HG02623 (cell line): ENCODE measurements at regions not wholly inside any gene's neighbourhood (a gene's known extent, or its start where the extent isn't known, plus 50 kb on each side); places are given as distances from the start of the nearest gene placed in this dataset.

Experiments
- ATAC-seq: cut with Tn5 transposase; IDR thresholded peaks from one replicate; pipeline ENCODE4 v1.9.1; 2021; ENCODE audit warnings: moderate library complexity; ENCODE audit not compliant: unreplicated experiment

GRCh38 chr11:104541701-104542100, 356.6 kb downstream of the CASP12 start:
- no peak for ATAC-seq

DNA sequence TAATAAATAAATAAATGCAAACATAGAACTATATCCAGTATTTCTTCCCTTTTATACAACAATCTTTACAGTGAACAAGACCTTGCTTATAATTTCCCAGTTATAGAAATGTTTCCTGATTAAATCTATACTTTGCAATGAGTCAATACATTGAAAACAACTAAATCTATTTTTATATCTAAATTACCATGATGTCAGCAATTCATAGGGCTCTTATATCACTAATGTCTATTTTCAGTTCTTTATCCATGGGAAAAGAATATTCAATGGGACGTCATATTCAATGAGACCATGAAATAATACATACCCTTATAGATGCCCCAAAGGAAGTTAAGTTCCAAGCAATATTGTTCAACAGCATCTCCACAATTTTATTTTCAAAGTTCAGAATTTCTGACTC, 359.9 kb downstream of the CASP12 start:
- no peak for ATAC-seq

DNA sequence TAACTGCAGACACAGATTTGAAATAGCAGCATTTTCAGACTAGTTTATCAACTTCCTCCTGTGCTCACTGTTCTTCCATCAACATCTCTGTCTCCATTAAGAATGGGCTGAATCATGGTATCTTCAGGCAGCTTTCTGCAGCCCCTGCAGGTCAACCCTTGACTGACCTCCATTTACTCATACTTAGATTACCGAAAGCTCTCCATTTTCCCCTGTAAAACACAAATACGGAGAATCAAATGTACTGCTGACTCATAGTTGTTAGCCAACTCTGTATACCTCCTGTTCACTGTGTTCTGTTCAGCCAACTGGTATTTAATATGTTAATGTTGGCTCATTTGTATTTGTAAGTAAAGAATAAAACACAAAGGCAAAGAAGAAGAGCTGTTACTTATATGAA, 364.0 kb downstream of the CASP12 start:
- ATAC-seq = no peak

GRCh38 chr11:104531894-104532293, 366.4 kb downstream of the CASP12 start:
- ATAC-seq = no peak

DNA sequence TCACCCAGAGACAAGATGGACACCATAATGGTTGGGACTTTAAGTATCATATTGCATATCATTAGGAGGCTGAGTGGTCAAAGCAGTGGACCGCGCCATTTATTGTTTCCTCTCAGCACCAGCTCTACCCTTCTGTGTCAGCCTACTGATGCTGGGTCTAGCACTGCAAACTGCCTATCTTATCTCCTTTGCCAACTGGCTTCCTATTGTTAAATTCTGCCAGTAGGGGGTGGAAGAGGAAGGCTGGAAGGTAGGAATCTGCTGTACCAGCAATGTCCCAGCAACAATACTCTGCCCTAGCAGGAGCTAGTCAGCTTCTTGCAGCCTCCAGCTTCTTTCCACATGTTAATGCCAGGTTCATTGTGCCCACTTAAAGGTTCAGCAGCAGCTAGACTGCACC, 367.1 kb upstream of the PDGFD start:
- ATAC-seq = no peak

GRCh38 chr11:104529906-104530305, 366.0 kb upstream of the PDGFD start:
- no peak for ATAC-seq

- ATAC-seq = no peak
These were observed 365.3 kb upstream of the PDGFD start for GRCh38 chr11:104529213-104529612.

- ATAC-seq = no peak
These were observed 362.1 kb upstream of the PDGFD start for GRCh38 chr11:104526006-104526405.

GRCh38 chr11:104525416-104525815, 361.5 kb upstream of the PDGFD start:
- no peak for ATAC-seq

DNA sequence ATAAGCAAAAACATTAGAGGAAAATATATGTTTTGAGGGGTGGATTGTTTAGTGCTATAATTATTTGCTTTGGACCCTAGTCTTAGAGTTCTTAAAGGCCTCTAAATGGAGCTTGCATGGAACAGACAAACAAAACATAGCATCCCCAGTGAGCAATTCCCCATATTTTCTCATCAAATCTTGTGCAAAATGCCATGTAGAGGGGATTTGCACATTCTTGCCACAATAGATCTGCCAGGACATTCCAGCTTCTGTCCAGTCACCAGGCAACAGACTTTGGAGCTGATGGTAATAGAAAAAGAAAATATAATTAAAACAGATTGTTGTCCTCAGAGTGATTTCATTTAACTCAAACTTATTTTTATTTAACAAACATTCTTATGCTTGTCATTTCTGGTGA, 360.3 kb upstream of the PDGFD start:
- ATAC-seq = no peak

DNA sequence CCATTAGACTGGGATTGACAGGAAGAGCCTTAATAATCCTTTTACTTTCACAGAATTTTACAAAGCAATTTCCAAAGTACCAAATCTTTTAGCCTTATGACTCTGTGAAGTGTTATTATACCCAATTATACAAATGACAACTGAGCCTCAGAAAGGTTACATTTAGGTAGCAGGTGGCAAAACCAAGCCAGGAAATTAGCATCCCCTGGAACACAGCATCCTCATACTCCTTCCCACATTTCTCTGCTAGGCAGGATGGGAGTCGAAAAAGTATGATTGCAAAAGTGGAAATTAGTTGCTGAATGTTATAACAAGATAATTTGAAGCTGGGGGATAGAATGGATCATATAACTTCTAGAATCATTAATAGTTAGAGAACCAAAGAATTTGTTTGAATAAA, 359.7 kb upstream of the PDGFD start:
- no peak for ATAC-seq

DNA sequence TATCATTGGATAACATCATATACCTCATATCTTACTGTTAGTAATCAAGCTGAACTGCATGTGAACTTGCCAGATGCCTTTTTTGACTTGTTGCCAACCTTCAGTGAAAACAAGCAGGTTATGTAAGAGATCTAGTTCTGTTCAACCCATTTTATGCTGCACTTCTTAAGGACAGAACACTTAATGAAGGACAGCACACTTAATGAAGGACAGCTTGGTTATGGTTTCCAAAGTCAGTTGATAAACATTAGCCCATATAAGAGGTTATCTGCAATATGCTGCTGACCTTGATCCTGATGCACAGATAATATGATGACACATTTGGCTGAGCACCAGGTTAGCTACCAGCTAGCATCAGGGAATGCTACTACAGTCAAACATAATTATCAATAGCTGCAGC, 358.7 kb upstream of the PDGFD start:
- ATAC-seq = no peak

GRCh38 chr11:104522123-104522522, 358.2 kb upstream of the PDGFD start:
- ATAC-seq = no peak

DNA sequence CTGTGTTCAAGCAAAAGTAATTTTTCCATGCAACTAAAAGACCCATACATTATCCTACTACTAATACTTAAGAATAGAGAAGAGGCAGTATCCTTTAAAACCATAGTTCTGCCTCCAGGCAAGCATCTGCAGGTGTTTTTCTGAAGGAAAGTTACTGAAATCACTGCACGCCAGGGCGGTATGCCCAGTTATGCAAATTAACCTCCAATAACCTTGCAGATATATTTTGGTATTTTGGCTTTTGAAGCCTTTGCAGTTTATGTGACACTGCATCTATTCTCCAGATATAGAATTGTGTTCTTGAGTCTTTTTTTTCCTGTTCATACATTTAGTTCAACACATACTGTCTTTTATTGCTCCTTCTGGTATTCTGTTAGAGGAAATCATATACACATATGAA, 346.2 kb upstream of the PDGFD start:
- ATAC-seq = no peak

GRCh38 chr11:104490182-104490581, 326.2 kb upstream of the PDGFD start:
- ATAC-seq = no peak

- no peak for ATAC-seq
These were observed 324.6 kb upstream of the PDGFD start for GRCh38 chr11:104488561-104488960.

- ATAC-seq = no peak
These were observed 323.3 kb upstream of the PDGFD start for GRCh38 chr11:104487046-104487806.

DNA sequence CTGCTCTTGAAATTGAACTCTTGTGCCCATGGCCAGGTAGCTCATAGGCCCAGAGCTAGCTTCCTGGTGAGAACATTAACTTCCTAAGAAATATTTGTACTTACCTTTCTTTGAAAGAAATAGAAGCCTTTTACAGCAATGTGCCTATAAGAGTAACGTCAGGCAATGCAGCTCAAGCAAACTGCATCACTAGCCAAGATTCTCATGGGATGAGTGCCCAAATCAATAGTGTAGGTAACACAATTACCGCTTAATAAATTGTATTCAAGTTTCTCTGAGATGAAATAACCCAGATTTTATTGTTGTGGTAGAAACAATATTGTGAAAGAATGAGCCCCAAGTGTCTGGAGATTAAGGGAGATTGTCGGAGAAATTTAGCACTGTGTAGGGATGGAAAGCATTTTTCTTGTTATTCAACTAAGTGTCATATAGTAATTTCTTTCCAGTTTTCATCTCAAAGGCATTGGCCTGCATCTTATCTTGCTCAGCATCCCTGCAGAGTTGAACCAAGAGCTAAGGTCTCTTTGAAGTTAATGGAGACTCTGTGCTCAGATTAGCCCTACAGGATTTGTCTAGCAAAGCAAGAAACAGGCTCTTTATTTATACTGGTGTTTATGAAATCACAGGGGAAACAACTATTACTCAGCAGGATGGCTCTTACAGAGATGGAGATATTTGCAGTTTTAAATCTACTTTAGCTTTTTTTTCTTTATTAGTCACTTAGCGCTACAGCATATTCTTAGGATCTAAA, 321.0 kb upstream of the PDGFD start:
- ATAC-seq = no peak

- ATAC-seq = no peak
These were observed 313.0 kb upstream of the PDGFD start for GRCh38 chr11:104476898-104477297.

GRCh38 chr11:104476454-104476853, 312.5 kb upstream of the PDGFD start:
- no peak for ATAC-seq

- no peak for ATAC-seq
These were observed 303.5 kb upstream of the PDGFD start for GRCh38 chr11:104467404-104467803.

GRCh38 chr11:104465321-104465720, 301.4 kb upstream of the PDGFD start:
- ATAC-seq = no peak

DNA sequence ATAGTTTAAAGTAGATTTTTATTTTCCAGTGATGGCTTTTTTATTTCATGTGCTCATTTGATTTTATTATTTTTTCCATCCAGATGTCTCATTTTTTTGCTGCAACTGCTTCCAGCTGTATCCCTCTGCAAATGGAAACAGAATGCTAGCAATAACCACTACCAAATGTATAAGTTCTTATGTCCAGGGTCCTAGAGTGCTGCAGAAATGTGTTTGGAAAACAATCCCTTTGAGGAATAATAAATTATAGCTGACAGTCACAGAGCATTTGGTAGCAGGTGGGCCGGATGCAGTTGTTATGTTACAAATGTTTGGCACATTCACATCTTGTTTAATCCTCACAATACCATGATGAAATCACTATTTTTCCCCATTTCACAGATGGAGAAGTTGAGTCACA, 300.7 kb upstream of the PDGFD start:
- no peak for ATAC-seq
